Suprapubic skin (tissue), 4 donors: ENCODE measurements at regions not wholly inside any gene's neighbourhood (a gene's known extent, or its start where the extent isn't known, plus 50 kb on each side); places are given as distances from the start of the nearest gene placed in this dataset.
"Not testable (repeated sequence)": the region's sequence is repeated elsewhere in the genome, so short reads cannot be mapped to it uniquely, and the experiment has no call there.

Experiments used
- DNase-seq, 2 donors: peaks; one replicate each; pipeline ENCODE4 v3.0.0-alpha.2; 2019; ENCODE audit warnings: low spot score in 2 of 2
- H3K27ac ChIP-seq: fragments of 200-600 bp; sonication (generic); one replicate; pipeline ENCODE4 v1.5.1; 2019
- H3K27me3 ChIP-seq: fragments of 200-600 bp; sonication (generic); one replicate; pipeline ENCODE4 v1.5.1; 2019
- H3K36me3 ChIP-seq: fragments of 200-600 bp; sonication (generic); one replicate; pipeline ENCODE4 v1.5.1; 2019
- H3K4me1 ChIP-seq: fragments of 200-600 bp; sonication (generic); one replicate; pipeline ENCODE4 v1.5.1; 2019
- H3K4me3 ChIP-seq: fragments of 200-600 bp; sonication (generic); one replicate; pipeline ENCODE4 v1.5.1; 2019; ENCODE audit warnings: mild to moderate bottlenecking
- H3K9me3 ChIP-seq: fragments of 200-600 bp; sonication (generic); one replicate; pipeline ENCODE4 v1.5.1; 2019
- WGBS: methylation state at CpG from one replicate; pipeline ENCODE4 v1.1.5; 2018; 5-methylcytosine and 5-hydroxymethylcytosine counted together

DNA sequence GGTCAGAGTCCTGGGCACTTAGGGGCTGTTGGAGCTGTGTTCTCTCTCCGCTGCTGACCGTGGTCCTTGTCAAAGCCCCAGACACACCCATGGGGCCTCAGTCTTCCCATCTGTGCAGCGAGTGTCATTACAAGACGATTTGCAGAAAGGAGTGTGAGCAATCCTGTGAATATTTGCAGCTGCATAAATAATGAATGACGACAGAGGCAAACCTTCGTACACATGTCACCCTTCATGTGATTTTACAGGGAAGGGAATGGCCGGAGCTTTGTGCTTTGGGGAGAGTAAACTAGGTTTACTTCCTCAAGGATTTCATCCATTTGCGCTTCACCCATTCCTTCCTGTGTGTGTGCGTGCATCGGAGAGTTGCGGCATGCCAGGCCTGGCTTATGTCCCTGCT, 370.8 kb upstream of the SOX1 start:
- H3K36me3 ChIP-seq, H3K4me1 ChIP-seq, H3K9me3 ChIP-seq, H3K27me3 ChIP-seq, DNase-seq, H3K4me3 ChIP-seq, H3K27ac ChIP-seq: not testable (repeated sequence)
- WGBS, result no CpG with 5 or more reads among the region's 11 CpGs

DNA sequence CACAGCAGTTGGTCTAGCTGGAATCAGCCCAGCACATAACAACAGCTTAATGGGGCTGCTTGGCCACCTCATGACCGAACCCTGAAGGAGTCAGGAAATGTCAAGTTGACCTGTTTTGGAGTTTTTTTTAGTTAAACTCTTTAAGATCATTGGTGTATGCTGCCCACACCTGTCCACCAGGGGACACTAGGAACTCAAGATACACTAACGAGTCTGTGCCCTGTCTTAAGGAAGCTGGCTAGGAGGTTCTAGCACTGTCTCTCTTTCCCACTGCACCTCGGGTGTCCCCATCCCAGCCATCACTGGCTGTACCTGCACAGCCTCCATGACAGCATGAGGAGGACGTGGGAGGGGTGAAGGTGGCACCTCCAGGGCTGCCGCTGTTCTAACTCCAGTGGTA, 364.9 kb upstream of the SOX1 start:
- not testable (repeated sequence) for H3K9me3 ChIP-seq, H3K27me3 ChIP-seq, H3K4me1 ChIP-seq, H3K4me3 ChIP-seq, H3K27ac ChIP-seq, DNase-seq, H3K36me3 ChIP-seq
- no CpG with 5 or more reads among the region's 5 CpGs for WGBS
